K562 (cell line): ENCODE measurements at regions not wholly inside any gene's neighbourhood (a gene's known extent, or its start where the extent isn't known, plus 50 kb on each side); places are given as distances from the start of the nearest gene placed in this dataset.

Source experiments
- BRCA1 ChIP-seq, 2 experiments: fragments of 450-650 bp in 1 of 2; sonication (generic) in 1 of 2; formaldehyde crosslinking in 1 of 2; IDR thresholded peaks; 2 replicates each; pipeline versions ENCODE4 v1.5.0 to v1.6.1; 2017 to 2020; ENCODE audit warnings: mild to moderate bottlenecking in 1 of 2, missing genetic modification reagents in 1 of 2
- MTA3 ChIP-seq: fragments of 450-650 bp; formaldehyde crosslinking; IDR thresholded peaks from 2 replicates; pipeline ENCODE4 v1.6.1; 2017; ENCODE audit warnings: mild to moderate bottlenecking, borderline replicate concordance
- NFYB ChIP-seq: IDR thresholded peaks from 2 replicates; pipeline ENCODE4 v1.6.1; 2011; ENCODE audit warnings: mild to moderate bottlenecking, moderate library complexity; ENCODE audit not compliant: insufficient read length; ENCODE audit errors: extremely low read depth
- POLR2AphosphoS5 ChIP-seq: IDR thresholded peaks from 2 replicates; pipeline ENCODE4 v1.6.1; 2011; ENCODE audit warnings: mild to moderate bottlenecking, low read depth, low read length, moderate library complexity; ENCODE audit not compliant: control insufficient read depth, insufficient read depth

DNA sequence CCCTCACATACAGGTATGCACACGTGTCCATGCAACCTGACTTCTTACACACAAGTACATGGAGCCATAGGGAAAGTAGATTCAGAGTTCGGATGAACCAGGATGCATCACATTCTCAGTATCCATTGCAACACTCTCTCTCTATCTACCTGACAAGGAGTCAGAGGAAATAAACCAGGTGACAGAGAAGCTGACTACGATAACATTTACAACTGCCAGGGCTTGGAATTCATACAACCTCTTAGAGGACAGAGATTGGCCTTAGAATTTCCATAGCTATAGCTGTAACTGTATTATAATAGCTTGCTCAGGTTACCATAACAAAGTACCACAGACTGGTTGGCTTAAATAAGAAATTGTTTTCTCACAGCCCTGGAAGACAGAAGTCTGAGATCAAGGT lies 116.9 kb upstream of the PALMD start:
- no peak for TF ChIP-seq POLR2AphosphoS5
- no peak for TF ChIP-seq NFYB
- TF ChIP-seq MTA3: no peak
- no peak for TF ChIP-seq BRCA1 (IDR thresholded peaks at IDR 0.05)
- TF ChIP-seq BRCA1 (CRISPR knock-in tag; IDR thresholded peaks at IDR 0.05): no peak
